Panc1 (cell line): ENCODE measurements at regions not wholly inside any gene's neighbourhood (a gene's known extent, or its start where the extent isn't known, plus 50 kb on each side); places are given as distances from the start of the nearest gene placed in this dataset.

ENCODE experiments used
- ATAC-seq: fragments of 200-7000 bp; cut with Tn5 transposase; 2 replicates; pipeline ENCODE4 v1.9.1; 2020; ENCODE audit warnings: mild to moderate bottlenecking, moderate library complexity
- BruUV-seq: library from RNA; stranded (reverse); fragments of 400-500 nt; replicated peaks from 2 replicates; lab custom pipeline; 2021; lab: Mats Ljungman, UMichigan
- CTCF ChIA-PET: fragments of 300-600 bp; sonication (Branson Sonifier 250); formaldehyde crosslinking; loops from one replicate; lab custom pipeline; 2022; ENCODE audit warnings: antibody characterized with exemption; lab: Charles Lee
- POLR2A ChIA-PET: fragments of 300-600 bp; sonication (Branson Sonifier 250); formaldehyde crosslinking; loops from one replicate; lab custom pipeline; 2022; ENCODE audit warnings: antibody characterized with exemption; lab: Charles Lee
- DNase-seq: peaks from one replicate; pipeline ENCODE4 v3.0.0-alpha.2; 2010; ENCODE audit warnings: low read depth, low spot score
- H3K27ac ChIP-seq: 2 replicates; pipeline ENCODE4 v1.5.1; 2011; ENCODE audit warnings: mild to moderate bottlenecking, low read length, inconsistent platforms
- H3K27me3 ChIP-seq: fragments of 200-500 bp; sonication (Bioruptor generic); 2 replicates; pipeline ENCODE4 v1.6.0; 2014; ENCODE audit warnings: low read length, inconsistent platforms; ENCODE audit not compliant: control insufficient read depth, insufficient read depth
- H3K36me3 ChIP-seq: fragments of 200-500 bp; sonication (Bioruptor generic); 2 replicates; pipeline ENCODE4 v1.5.1; 2014; ENCODE audit warnings: inconsistent platforms, mild to moderate bottlenecking, low read length, moderate library complexity; ENCODE audit not compliant: control insufficient read depth, insufficient read depth
- H3K4me1 ChIP-seq: 2 replicates; pipeline ENCODE4 v1.5.1; 2011; ENCODE audit warnings: inconsistent platforms, mild to moderate bottlenecking, low read length, moderate library complexity; ENCODE audit not compliant: control insufficient read depth, insufficient read depth
- H3K4me3 ChIP-seq, 2 experiments: 2 replicates each; pipeline ENCODE4 v1.5.1; 2011 to 2012; ENCODE audit warnings: low read depth in 2 of 2, low read length in 2 of 2, mild to moderate bottlenecking in 2 of 2, inconsistent platforms in 1 of 2, moderate library complexity in 1 of 2
- H3K9me3 ChIP-seq: fragments of 200-500 bp; sonication (Bioruptor generic); 2 replicates; pipeline ENCODE4 v1.5.1; 2014; ENCODE audit warnings: low read depth, mild to moderate bottlenecking, inconsistent platforms, low read length, moderate library complexity; ENCODE audit not compliant: control insufficient read depth, insufficient read depth
- CTCF ChIP-seq: fragments of 450-650 bp; IDR thresholded peaks from 2 replicates; pipeline ENCODE4 v1.5.1; 2017; ENCODE audit warnings: mild to moderate bottlenecking
- POLR2AphosphoS5 ChIP-seq: IDR thresholded peaks from 2 replicates; pipeline ENCODE4 v1.6.1; 2012; ENCODE audit warnings: mild to moderate bottlenecking, low read depth, low read length, moderate library complexity
- REST ChIP-seq, 2 experiments: IDR thresholded peaks; 2 replicates each; pipeline ENCODE4 v1.6.1; 2011 to 2012; ENCODE audit warnings: low read depth in 2 of 2, control low read depth in 1 of 2, low read length in 1 of 2, mild to moderate bottlenecking in 1 of 2, moderate library complexity in 1 of 2; ENCODE audit not compliant: insufficient read depth in 1 of 2
- SIN3A ChIP-seq: IDR thresholded peaks from 2 replicates; pipeline ENCODE4 v1.6.1; 2012; ENCODE audit warnings: low read depth, mild to moderate bottlenecking, low read length, moderate library complexity, borderline replicate concordance; ENCODE audit not compliant: insufficient read depth
- TCF7L2 ChIP-seq: IDR thresholded peaks from 2 replicates; pipeline ENCODE4 v1.6.1; 2011; ENCODE audit warnings: mild to moderate bottlenecking, low read depth, low read length, inconsistent platforms
- in situ Hi-C: cut with HindIII; loops from 2 replicates; pipeline ENCODE4 v1.10.0; 2016; ENCODE audit warnings: low sequenced_read_pairs, low pct_unique_long_range_greater_than_20kb
- intact Hi-C: fragments of 100-400 bp; cut with micrococcal nuclease; formaldehyde crosslinking; loops from one replicate; pipeline ENCODE4 v1.10.0; 2022; ENCODE audit not compliant: unreplicated experiment

GRCh38 chr2:236765478-236765877 is 195.9 kb downstream of the ACKR3 start:
- ATAC-seq: no peak
- intact Hi-C loops: no loop called here
- no peak for TF ChIP-seq REST (IDR thresholded peaks at IDR 0.05; ENCODE audit: insufficient read depth in 1 of 2, low read depth in 2 of 2, low read length in 1 of 2)
- no peak for TF ChIP-seq CTCF
- no peak for TF ChIP-seq TCF7L2
- no peak for TF ChIP-seq SIN3A
- TF ChIP-seq POLR2AphosphoS5: no peak

GRCh38 chr2:236766850-236767249 is 197.2 kb downstream of the ACKR3 start:
- H3K36me3 ChIP-seq: no peaks in the 10 kb centered on the region
- H3K4me1 ChIP-seq: no peaks in the 10 kb centered on the region
- DNase-seq (no peak), ATAC-seq (no peak)
- CTCF ChIA-PET: no interaction called here
- no peak overlapping the region for H3K4me3 ChIP-seq
- intact Hi-C loops: no loop called here
- H3K27ac ChIP-seq: no peak overlapping the region
- TF ChIP-seq CTCF (no peak), SIN3A (no peak), POLR2AphosphoS5 (no peak), TCF7L2 (no peak)
- POLR2A ChIA-PET: no interaction called here
- no peaks in the 10 kb centered on the region for H3K9me3 ChIP-seq
- no TSS peak for BruUV-seq
- H3K27me3 ChIP-seq: peaks cover 3% of the 10 kb centered on the region; the same call in 1 of the 2 replicates
- in situ Hi-C loops: no loop called here

More at GRCh38 chr2:236765478-236765877, 195.9 kb downstream of the ACKR3 start:
- Histone ChIP-seq H3K36me3 (no peaks in the 10 kb centered on the region), H3K27ac (no peak overlapping the region), H3K4me3 (no peak overlapping the region), H3K27me3 (peaks cover 3% of the 10 kb centered on the region; the same call in 1 of the 2 replicates), H3K9me3 (no peaks in the 10 kb centered on the region), H3K4me1 (no peaks in the 10 kb centered on the region)
- no peak for DNase-seq
- in situ Hi-C loops: no loop called here
- CTCF ChIA-PET: no interaction called here
- POLR2A ChIA-PET: no interaction called here
- no TSS peak for BruUV-seq
